Ascending aorta (tissue), 2 donors: ENCODE measurements at regions not wholly inside any gene's neighbourhood (a gene's known extent, or its start where the extent isn't known, plus 50 kb on each side); places are given as distances from the start of the nearest gene placed in this dataset.

Experiments used
- DNase-seq, 2 donors: peaks; one replicate each; pipeline ENCODE4 v3.0.0-alpha.2; 2019; ENCODE audit warnings: low spot score in 2 of 2
- H3K27ac ChIP-seq, 2 donors: fragments of 200-600 bp; sonication (generic); one replicate each; pipeline ENCODE4 v1.5.1; 2016 to 2017; ENCODE audit warnings: mild to moderate bottlenecking in 1 of 2
- H3K27me3 ChIP-seq: fragments of 200-600 bp; sonication (generic); one replicate; pipeline ENCODE4 v1.5.1; 2017
- H3K36me3 ChIP-seq, 2 donors: fragments of 200-600 bp; sonication (generic); one replicate each; pipeline ENCODE4 v1.5.1; 2016
- H3K4me1 ChIP-seq, 2 donors: fragments of 200-600 bp; sonication (generic); one replicate each; pipeline ENCODE4 v1.5.1; 2016 to 2017; ENCODE audit warnings: mild to moderate bottlenecking in 1 of 2
- H3K4me3 ChIP-seq, 2 donors: fragments of 200-600 bp; sonication (generic); one replicate each; pipeline ENCODE4 v1.5.1; 2016 to 2017; ENCODE audit warnings: mild to moderate bottlenecking in 1 of 2
- H3K9me3 ChIP-seq, 2 donors: fragments of 200-600 bp; sonication (generic); one replicate each; pipeline ENCODE4 v1.5.1; 2016
- CTCF ChIP-seq, 3 experiments: fragments of 200-600 bp in 2 of 3; fragments of 450-650 bp in 1 of 3; sonication (generic) in 2 of 3; IDR thresholded peaks; one replicate each; pipeline ENCODE4 v1.5.1; 2016 to 2019; ENCODE audit warnings: antibody characterized with exemption in 3 of 3, mild to moderate bottlenecking in 1 of 3, moderate library complexity in 1 of 3
- intact Hi-C: fragments of 100-400 bp; cut with DNase I; formaldehyde crosslinking; loops from one replicate; pipeline ENCODE4 v1.15.1; 2023

GRCh38 chr5:77928776-77929300 is 152.7 kb upstream of the TBCA start:
- Histone ChIP-seq H3K4me1 (no peaks in the 10 kb centered on the region), H3K27ac (no peak overlapping the region), H3K27me3 (no peaks in the 10 kb centered on the region), H3K36me3 (no peaks in the 10 kb centered on the region), H3K4me3 (no peak overlapping the region), H3K9me3 (no peaks in the 10 kb centered on the region)
- intact Hi-C loops: no loop called here
- DNase-seq: no peak
- TF ChIP-seq CTCF (IDR thresholded peaks at IDR 0.05): no peak

- Histone ChIP-seq H3K36me3 (no peaks in the 10 kb centered on the region), H3K4me1 (no peaks in the 10 kb centered on the region), H3K27me3 (no peaks in the 10 kb centered on the region), H3K27ac (no peak overlapping the region), H3K9me3 (no peaks in the 10 kb centered on the region), H3K4me3 (no peak overlapping the region)
- no peak for DNase-seq
- TF ChIP-seq CTCF (IDR thresholded peaks at IDR 0.05): no peak
- intact Hi-C loops: no loop called here
Observed at GRCh38 chr5:77926337-77926736, 150.2 kb upstream of the TBCA start.

GRCh38 chr5:77925503-77925902 is 149.4 kb upstream of the TBCA start:
- Histone ChIP-seq H3K4me1 (no peaks in the 10 kb centered on the region), H3K9me3 (no peaks in the 10 kb centered on the region), H3K27me3 (no peaks in the 10 kb centered on the region), H3K4me3 (no peak overlapping the region), H3K36me3 (no peaks in the 10 kb centered on the region), H3K27ac (no peak overlapping the region)
- DNase-seq: no peak
- no peak for TF ChIP-seq CTCF (IDR thresholded peaks at IDR 0.05)
- intact Hi-C loops: no loop called here

GRCh38 chr5:77924081-77924480 is 147.9 kb upstream of the TBCA start:
- no peaks in the 10 kb centered on the region for H3K4me1 ChIP-seq
- DNase-seq: no peak
- TF ChIP-seq CTCF (IDR thresholded peaks at IDR 0.05): no peak
- intact Hi-C loops: no loop called here
- H3K27ac ChIP-seq: no peak overlapping the region
- no peaks in the 10 kb centered on the region for H3K9me3 ChIP-seq
- no peaks in the 10 kb centered on the region for H3K36me3 ChIP-seq
- no peaks in the 10 kb centered on the region for H3K27me3 ChIP-seq
- no peak overlapping the region for H3K4me3 ChIP-seq

GRCh38 chr5:77923666-77924065 is 147.5 kb upstream of the TBCA start:
- no peak for DNase-seq
- H3K36me3 ChIP-seq: no peaks in the 10 kb centered on the region
- H3K27ac ChIP-seq: no peak overlapping the region
- no peaks in the 10 kb centered on the region for H3K9me3 ChIP-seq
- no peak overlapping the region for H3K4me3 ChIP-seq
- intact Hi-C loops: no loop called here
- H3K27me3 ChIP-seq: no peaks in the 10 kb centered on the region
- H3K4me1 ChIP-seq: no peaks in the 10 kb centered on the region
- no peak for TF ChIP-seq CTCF (IDR thresholded peaks at IDR 0.05)
